SK-N-SH (cell line): ENCODE measurements at regions not wholly inside any gene's neighbourhood (a gene's known extent, or its start where the extent isn't known, plus 50 kb on each side); places are given as distances from the start of the nearest gene placed in this dataset.

Experiments
- CTCF ChIA-PET: fragments of 300-600, 350-600 bp; formaldehyde crosslinking; extraction: SDS; loops from one replicate; lab custom pipeline; 2021; lab: Yijun Ruan, JAX
- POLR2A ChIA-PET: fragments of 350-600 bp; sonication (Branson Sonifier 250); formaldehyde crosslinking; extraction: SDS; loops from one replicate; lab custom pipeline; 2020; ENCODE audit warnings: antibody characterized with exemption, inconsistent platforms; lab: Yijun Ruan, JAX
- DNase-seq: peaks from one replicate; pipeline ENCODE4 v3.0.0; 2012
- H2AFZ ChIP-seq: fragments of 200-600 bp; sonication (generic); 2 replicates; pipeline ENCODE4 v1.8.1; 2016; ENCODE audit warnings: antibody characterized with exemption, mild to moderate bottlenecking, low read depth
- H3F3A ChIP-seq: fragments of 200-600 bp; sonication (generic); replicated peaks from 2 replicates; pipeline ENCODE3; 2016; ENCODE audit warnings: antibody characterized with exemption, mild to moderate bottlenecking; ENCODE audit not compliant: insufficient read depth
- H3K27ac ChIP-seq, 2 experiments: fragments of 200-500 bp in 1 of 2; fragments of 200-600 bp in 1 of 2; sonication (Bioruptor generic) in 1 of 2; sonication (generic), shearing (Covaris generic) in 1 of 2; 2 replicates each; pipeline versions ENCODE4 v1.5.1 to v1.6.1; 2014 to 2016; ENCODE audit warnings: low read depth in 2 of 2, inconsistent platforms in 1 of 2, low read length in 1 of 2, mild to moderate bottlenecking in 1 of 2, mixed read lengths in 1 of 2
- H3K27me3 ChIP-seq: fragments of 200-600 bp; sonication (generic), shearing (Covaris generic); 2 replicates; pipeline ENCODE4 v1.6.1; 2016; ENCODE audit warnings: mixed run types; ENCODE audit not compliant: insufficient read depth
- H3K36me3 ChIP-seq, 2 experiments: fragments of 200-500 bp in 1 of 2; fragments of 200-600 bp in 1 of 2; sonication (Bioruptor generic) in 1 of 2; sonication (generic) in 1 of 2; replicated peaks in 1 of 2; 2 replicates each; pipeline versions ENCODE3 to v1.5.1; 2014 to 2016; ENCODE audit warnings: low read length in 1 of 2, mild to moderate bottlenecking in 1 of 2; ENCODE audit not compliant: insufficient read depth in 2 of 2, control insufficient read depth in 1 of 2
- H3K4me1 ChIP-seq, 2 experiments: fragments of 200-500 bp in 1 of 2; fragments of 200-600 bp in 1 of 2; sonication (Bioruptor generic) in 1 of 2; sonication (generic), shearing (Covaris generic) in 1 of 2; 2 replicates each; pipeline versions ENCODE4 v1.5.1 to v1.6.1; 2014 to 2016; ENCODE audit warnings: low read depth in 1 of 2, low read length in 1 of 2, mixed run types in 1 of 2; ENCODE audit not compliant: insufficient read depth in 2 of 2, control insufficient read depth in 1 of 2
- H3K4me2 ChIP-seq: fragments of 200-600 bp; sonication (generic), shearing (Covaris generic); 2 replicates; pipeline ENCODE4 v1.6.1; 2017; ENCODE audit warnings: mixed run types
- H3K4me3 ChIP-seq, 2 experiments: fragments of 200-500 bp in 1 of 2; fragments of 200-600 bp in 1 of 2; sonication (Bioruptor generic) in 1 of 2; sonication (generic), shearing (Covaris generic) in 1 of 2; 2 replicates each; pipeline versions ENCODE4 v1.5.1 to v1.8.1; 2014 to 2016; ENCODE audit warnings: low read depth in 2 of 2, inconsistent platforms in 1 of 2, low read length in 1 of 2, mild to moderate bottlenecking in 1 of 2, mixed read lengths in 1 of 2, moderate library complexity in 1 of 2
- H3K79me2 ChIP-seq: fragments of 200-600 bp; sonication (generic); 2 replicates; pipeline ENCODE4 v1.8.1; 2017; ENCODE audit warnings: mild to moderate bottlenecking; ENCODE audit not compliant: insufficient read depth
- H3K9ac ChIP-seq: fragments of 200-600 bp; sonication (generic); 2 replicates; pipeline ENCODE4 v1.6.1; 2017; ENCODE audit warnings: mixed run types
- H3K9me2 ChIP-seq: fragments of 200-600 bp; sonication (generic); 2 replicates; pipeline ENCODE4 v1.6.1; 2017; ENCODE audit warnings: mixed run types
- H3K9me3 ChIP-seq: fragments of 200-600 bp; sonication (generic); 2 replicates; pipeline ENCODE4 v1.6.1; 2017; ENCODE audit warnings: mixed run types, mild to moderate bottlenecking, moderate library complexity
- H4K20me1 ChIP-seq: fragments of 200-600 bp; sonication (generic); 2 replicates; pipeline ENCODE4 v1.6.1; 2017; ENCODE audit warnings: mild to moderate bottlenecking, mixed run types; ENCODE audit not compliant: insufficient read depth
- EZH2phosphoT487 ChIP-seq: fragments of 200-600 bp; sonication (generic); IDR thresholded peaks from 2 replicates; pipeline ENCODE4 v1.6.1; 2017; ENCODE audit warnings: low read depth, mixed run types, mild to moderate bottlenecking, antibody characterized with exemption, moderate library complexity, borderline replicate concordance
- FOXM1 ChIP-seq: IDR thresholded peaks from 2 replicates; pipeline ENCODE4 v1.4.0; 2012; ENCODE audit warnings: low read depth, mild to moderate bottlenecking
- GABPA ChIP-seq: IDR thresholded peaks from 2 replicates; pipeline ENCODE4 v1.4.0; 2012; ENCODE audit warnings: low read depth, mild to moderate bottlenecking
- JUND ChIP-seq: IDR thresholded peaks from 2 replicates; pipeline ENCODE4 v1.4.0; 2012
- MEF2A ChIP-seq: IDR thresholded peaks from 2 replicates; pipeline ENCODE4 v1.4.0; 2012; ENCODE audit warnings: low read depth, borderline replicate concordance
- RAD21 ChIP-seq: IDR thresholded peaks from 2 replicates; pipeline ENCODE4 v1.6.1; 2012; ENCODE audit warnings: mild to moderate bottlenecking, low read length
- RXRA ChIP-seq: IDR thresholded peaks from 2 replicates; pipeline ENCODE4 v1.4.0; 2012; ENCODE audit warnings: low read depth, mild to moderate bottlenecking, borderline replicate concordance
- SIN3A ChIP-seq: IDR thresholded peaks from 2 replicates; pipeline ENCODE4 v1.6.1; 2012; ENCODE audit warnings: low read depth, mild to moderate bottlenecking, low read length, moderate library complexity, borderline replicate concordance
- WGBS: methylation state at CpG from one replicate; pipeline ENCODE4 v1.1.6; 2017; ENCODE audit warnings: low lambda C conversion rate; 5-methylcytosine and 5-hydroxymethylcytosine counted together
- TF ChIP-seq, protein P1 (sequence below): IDR thresholded peaks from 2 replicates; pipeline ENCODE4 v1.6.1; 2012; ENCODE audit warnings: mild to moderate bottlenecking, low read depth, low read length, moderate library complexity
- TF ChIP-seq, protein P2 (sequence below): IDR thresholded peaks from 2 replicates; pipeline ENCODE4 v1.4.0; 2012; ENCODE audit warnings: low read depth, borderline replicate concordance
- TF ChIP-seq, protein P3 (sequence below): fragments of 150-350 bp; IDR thresholded peaks from 2 replicates; pipeline ENCODE4 v1.6.1; 2017; ENCODE audit warnings: antibody characterized with exemption, low read length, low read depth, borderline replicate concordance

DNA sequence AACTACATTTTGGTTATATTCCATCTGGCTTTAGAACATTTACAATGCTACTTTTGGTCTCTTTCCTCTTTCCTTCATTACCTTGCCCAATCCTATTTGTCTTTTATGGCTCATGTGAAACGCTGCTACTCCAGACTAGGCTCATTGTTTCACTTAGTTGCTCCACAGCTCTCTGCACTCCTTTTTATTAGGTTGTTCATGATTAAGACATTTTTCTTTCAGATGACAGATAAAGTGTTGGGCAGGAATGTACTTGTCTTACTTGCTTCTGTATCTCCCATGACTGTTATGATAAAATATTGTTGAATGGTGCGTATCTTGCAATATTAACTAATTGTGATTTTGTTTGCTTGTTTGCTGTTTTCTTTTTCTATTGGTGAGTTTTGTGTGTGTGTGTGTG is 1532.3 kb downstream of the KCNT2 start:
- ChIA-PET POLR2A (no interaction called here), CTCF (no interaction called here)
- Histone ChIP-seq H3K36me3 (no peaks in the 10 kb centered on the region), H3K27ac (no peak overlapping the region), H3F3A (no peaks in the 10 kb centered on the region), H3K27me3 (no peaks in the 10 kb centered on the region), H3K79me2 (no peaks in the 10 kb centered on the region), H3K9ac (no peak overlapping the region), H2AFZ (no peak overlapping the region), H3K4me2 (no peak overlapping the region), H3K4me1 (no peaks in the 10 kb centered on the region), H3K9me3 (no peaks in the 10 kb centered on the region), H4K20me1 (no peaks in the 10 kb centered on the region), H3K4me3 (no peak overlapping the region)
- WGBS = 33% methylated on average over 2 of the region's 2 CpGs
- TF ChIP-seq FOXM1 = no peak
- TF ChIP-seq JUND = no peak
- TF ChIP-seq MEF2A = no peak
- TF ChIP-seq, protein P1, sequence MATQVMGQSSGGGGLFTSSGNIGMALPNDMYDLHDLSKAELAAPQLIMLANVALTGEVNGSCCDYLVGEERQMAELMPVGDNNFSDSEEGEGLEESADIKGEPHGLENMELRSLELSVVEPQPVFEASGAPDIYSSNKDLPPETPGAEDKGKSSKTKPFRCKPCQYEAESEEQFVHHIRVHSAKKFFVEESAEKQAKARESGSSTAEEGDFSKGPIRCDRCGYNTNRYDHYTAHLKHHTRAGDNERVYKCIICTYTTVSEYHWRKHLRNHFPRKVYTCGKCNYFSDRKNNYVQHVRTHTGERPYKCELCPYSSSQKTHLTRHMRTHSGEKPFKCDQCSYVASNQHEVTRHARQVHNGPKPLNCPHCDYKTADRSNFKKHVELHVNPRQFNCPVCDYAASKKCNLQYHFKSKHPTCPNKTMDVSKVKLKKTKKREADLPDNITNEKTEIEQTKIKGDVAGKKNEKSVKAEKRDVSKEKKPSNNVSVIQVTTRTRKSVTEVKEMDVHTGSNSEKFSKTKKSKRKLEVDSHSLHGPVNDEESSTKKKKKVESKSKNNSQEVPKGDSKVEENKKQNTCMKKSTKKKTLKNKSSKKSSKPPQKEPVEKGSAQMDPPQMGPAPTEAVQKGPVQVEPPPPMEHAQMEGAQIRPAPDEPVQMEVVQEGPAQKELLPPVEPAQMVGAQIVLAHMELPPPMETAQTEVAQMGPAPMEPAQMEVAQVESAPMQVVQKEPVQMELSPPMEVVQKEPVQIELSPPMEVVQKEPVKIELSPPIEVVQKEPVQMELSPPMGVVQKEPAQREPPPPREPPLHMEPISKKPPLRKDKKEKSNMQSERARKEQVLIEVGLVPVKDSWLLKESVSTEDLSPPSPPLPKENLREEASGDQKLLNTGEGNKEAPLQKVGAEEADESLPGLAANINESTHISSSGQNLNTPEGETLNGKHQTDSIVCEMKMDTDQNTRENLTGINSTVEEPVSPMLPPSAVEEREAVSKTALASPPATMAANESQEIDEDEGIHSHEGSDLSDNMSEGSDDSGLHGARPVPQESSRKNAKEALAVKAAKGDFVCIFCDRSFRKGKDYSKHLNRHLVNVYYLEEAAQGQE = no peak
- TF ChIP-seq, protein P2, sequence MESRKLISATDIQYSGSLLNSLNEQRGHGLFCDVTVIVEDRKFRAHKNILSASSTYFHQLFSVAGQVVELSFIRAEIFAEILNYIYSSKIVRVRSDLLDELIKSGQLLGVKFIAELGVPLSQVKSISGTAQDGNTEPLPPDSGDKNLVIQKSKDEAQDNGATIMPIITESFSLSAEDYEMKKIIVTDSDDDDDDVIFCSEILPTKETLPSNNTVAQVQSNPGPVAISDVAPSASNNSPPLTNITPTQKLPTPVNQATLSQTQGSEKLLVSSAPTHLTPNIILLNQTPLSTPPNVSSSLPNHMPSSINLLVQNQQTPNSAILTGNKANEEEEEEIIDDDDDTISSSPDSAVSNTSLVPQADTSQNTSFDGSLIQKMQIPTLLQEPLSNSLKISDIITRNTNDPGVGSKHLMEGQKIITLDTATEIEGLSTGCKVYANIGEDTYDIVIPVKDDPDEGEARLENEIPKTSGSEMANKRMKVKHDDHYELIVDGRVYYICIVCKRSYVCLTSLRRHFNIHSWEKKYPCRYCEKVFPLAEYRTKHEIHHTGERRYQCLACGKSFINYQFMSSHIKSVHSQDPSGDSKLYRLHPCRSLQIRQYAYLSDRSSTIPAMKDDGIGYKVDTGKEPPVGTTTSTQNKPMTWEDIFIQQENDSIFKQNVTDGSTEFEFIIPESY = no peak
- no peak for TF ChIP-seq EZH2phosphoT487
- TF ChIP-seq, protein P3, sequence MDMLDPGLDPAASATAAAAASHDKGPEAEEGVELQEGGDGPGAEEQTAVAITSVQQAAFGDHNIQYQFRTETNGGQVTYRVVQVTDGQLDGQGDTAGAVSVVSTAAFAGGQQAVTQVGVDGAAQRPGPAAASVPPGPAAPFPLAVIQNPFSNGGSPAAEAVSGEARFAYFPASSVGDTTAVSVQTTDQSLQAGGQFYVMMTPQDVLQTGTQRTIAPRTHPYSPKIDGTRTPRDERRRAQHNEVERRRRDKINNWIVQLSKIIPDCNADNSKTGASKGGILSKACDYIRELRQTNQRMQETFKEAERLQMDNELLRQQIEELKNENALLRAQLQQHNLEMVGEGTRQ = no peak
- TF ChIP-seq, all 33 proteins: peak for 0
- DNase-seq = no peak
- no peaks in the 10 kb centered on the region for H3K9me2 ChIP-seq

DNA sequence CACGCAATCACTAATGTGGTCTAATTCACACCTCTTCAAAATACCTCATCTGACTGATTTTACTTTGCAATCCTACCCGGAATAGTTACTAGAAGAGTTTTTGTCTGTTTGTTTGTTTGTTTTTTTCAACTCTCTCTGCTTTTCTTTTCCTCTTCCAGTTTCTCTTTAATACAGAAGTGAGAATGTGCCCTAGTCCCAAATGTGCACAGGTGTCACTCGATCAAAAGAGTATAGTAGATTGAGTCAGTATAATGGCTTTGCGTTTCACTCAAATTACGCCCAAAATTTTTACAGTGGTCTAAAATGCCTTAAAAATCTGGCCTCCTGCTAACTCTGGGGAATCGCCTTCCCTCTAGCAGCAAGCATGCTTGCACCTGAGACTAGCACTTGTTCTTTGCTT is 1536.8 kb downstream of the KCNT2 start:
- ChIA-PET CTCF (no interaction called here), POLR2A (no interaction called here)
- no peaks in the 10 kb centered on the region for H3K9me3 ChIP-seq
- no peaks in the 10 kb centered on the region for H3K79me2 ChIP-seq
- H3F3A ChIP-seq = no peaks in the 10 kb centered on the region
- no peak overlapping the region for H2AFZ ChIP-seq
- no peak for DNase-seq
- WGBS = 16% methylated on average over 6 of the region's 6 CpGs
- H3K9ac ChIP-seq = no peak overlapping the region
- no peaks in the 10 kb centered on the region for H3K36me3 ChIP-seq
- H3K9me2 ChIP-seq = no peaks in the 10 kb centered on the region
- H3K27me3 ChIP-seq = no peaks in the 10 kb centered on the region
- H3K4me1 ChIP-seq = no peaks in the 10 kb centered on the region
- H4K20me1 ChIP-seq = no peaks in the 10 kb centered on the region
- H3K4me2 ChIP-seq = no peak overlapping the region
- TF ChIP-seq MEF2A = no peak
- no peak for TF ChIP-seq SIN3A
- TF ChIP-seq GABPA = no peak
- no peak for TF ChIP-seq RXRA
- TF ChIP-seq RAD21 = no peak
- H3K27ac ChIP-seq = no peak overlapping the region
- no peak overlapping the region for H3K4me3 ChIP-seq
